Liver (tissue), 8 donors: ENCODE measurements at regions not wholly inside any gene's neighbourhood (a gene's known extent, or its start where the extent isn't known, plus 50 kb on each side); places are given as distances from the start of the nearest gene placed in this dataset.

Source experiments
- DNase-seq: peaks from one replicate; pipeline ENCODE4 v3.0.0-alpha.2; 2017; ENCODE audit warnings: low spot score
- H3K27ac ChIP-seq, 2 donors: one replicate each; pipeline ENCODE4 v1.7.0; 2013; ENCODE audit warnings: inconsistent platforms in 2 of 2, low read length in 2 of 2, control low read depth in 1 of 2, low read depth in 1 of 2, mild to moderate bottlenecking in 1 of 2
- H3K27me3 ChIP-seq, 4 donors: one replicate each; pipeline versions ENCODE4 v1.6.1 to v1.7.0; 2013; ENCODE audit warnings: low read length in 3 of 4, inconsistent platforms in 1 of 4, mild to moderate bottlenecking in 1 of 4, moderate library complexity in 1 of 4; ENCODE audit not compliant: control insufficient read depth in 4 of 4, insufficient read depth in 4 of 4
- H3K36me3 ChIP-seq, 4 donors: one replicate each; pipeline versions ENCODE4 v1.6.1 to v1.7.0; 2013; ENCODE audit warnings: low read length in 3 of 4, mild to moderate bottlenecking in 3 of 4, low read depth in 1 of 4, moderate library complexity in 1 of 4; ENCODE audit not compliant: control insufficient read depth in 4 of 4, insufficient read depth in 3 of 4
- H3K4me1 ChIP-seq, 4 donors: one replicate each; pipeline versions ENCODE4 v1.6.1 to v1.7.0; 2013; ENCODE audit warnings: low read length in 3 of 4, mild to moderate bottlenecking in 3 of 4, moderate library complexity in 1 of 4; ENCODE audit not compliant: control insufficient read depth in 4 of 4, insufficient read depth in 4 of 4
- H3K4me3 ChIP-seq, 3 donors: one replicate each; pipeline versions ENCODE4 v1.6.1 to v1.7.0; 2013; ENCODE audit warnings: low read length in 3 of 3, control low read depth in 1 of 3, low read depth in 1 of 3, mild to moderate bottlenecking in 1 of 3
- H3K9ac ChIP-seq, 2 donors: one replicate each; pipeline ENCODE4 v1.7.0; 2013; ENCODE audit warnings: low read length in 2 of 2, mild to moderate bottlenecking in 2 of 2, moderate library complexity in 2 of 2, control low read depth in 1 of 2, low read depth in 1 of 2
- H3K9me3 ChIP-seq, 4 donors: one replicate each; pipeline versions ENCODE4 v1.6.1 to v1.7.0; 2013; ENCODE audit warnings: low read length in 3 of 4; ENCODE audit not compliant: control insufficient read depth in 4 of 4
- EGR1 ChIP-seq, 2 donors: IDR thresholded peaks; 2 replicates each; pipeline ENCODE4 v1.6.1; 2016 to 2018; ENCODE audit warnings: antibody characterized with exemption in 2 of 2, low read depth in 2 of 2
- FOXA1 ChIP-seq: IDR thresholded peaks from 2 replicates; pipeline ENCODE4 v1.6.1; 2016; ENCODE audit warnings: antibody characterized with exemption
- FOXA2 ChIP-seq: IDR thresholded peaks from 2 replicates; pipeline ENCODE4 v1.6.1; 2016; ENCODE audit warnings: antibody characterized with exemption
- GABPA ChIP-seq, 2 donors: IDR thresholded peaks in 1 of 2; conservative IDR thresholded peaks in 1 of 2; 2 replicates each; pipeline ENCODE4 v1.6.1; 2016; ENCODE audit warnings: antibody characterized with exemption in 2 of 2, mild to moderate bottlenecking in 1 of 2, moderate library complexity in 1 of 2
- HNF4A ChIP-seq, 2 donors: conservative IDR thresholded peaks; 2 replicates each; pipeline ENCODE4 v1.6.1; 2016; ENCODE audit warnings: antibody characterized with exemption in 2 of 2, mild to moderate bottlenecking in 2 of 2
- HNF4G ChIP-seq: IDR thresholded peaks from 2 replicates; pipeline ENCODE4 v1.6.1; 2016; ENCODE audit warnings: antibody characterized with exemption
- JUND ChIP-seq, 2 donors: IDR thresholded peaks; 2 replicates each; pipeline ENCODE4 v1.6.1; 2016; ENCODE audit warnings: antibody characterized with exemption in 2 of 2
- NR2F2 ChIP-seq: IDR thresholded peaks from 2 replicates; pipeline ENCODE4 v1.6.1; 2016; ENCODE audit warnings: antibody characterized with exemption
- RAD21 ChIP-seq, 2 donors: IDR thresholded peaks; 2 replicates each; pipeline ENCODE4 v1.6.1; 2016; ENCODE audit warnings: antibody characterized with exemption in 2 of 2, mild to moderate bottlenecking in 2 of 2
- RXRA ChIP-seq, 2 donors: IDR thresholded peaks; 2 replicates each; pipeline ENCODE4 v1.6.1; 2017 to 2018; ENCODE audit warnings: antibody characterized with exemption in 2 of 2, mild to moderate bottlenecking in 1 of 2
- SP1 ChIP-seq: IDR thresholded peaks from 2 replicates; pipeline ENCODE4 v1.6.1; 2018; ENCODE audit warnings: antibody characterized with exemption, mild to moderate bottlenecking
- TAF1 ChIP-seq: conservative IDR thresholded peaks from 2 replicates; pipeline ENCODE4 v1.6.1; 2016; ENCODE audit warnings: antibody characterized with exemption, mild to moderate bottlenecking
- YY1 ChIP-seq: IDR thresholded peaks from 2 replicates; pipeline ENCODE4 v1.6.1; 2016; ENCODE audit warnings: antibody characterized with exemption, mild to moderate bottlenecking
- WGBS: extraction: QIAGEN DNeasy Blood & Tissue Kit; methylation state at CpG from one replicate; pipeline ENCODE4 v1.1.7; 2013; 5-methylcytosine and 5-hydroxymethylcytosine counted together
- TF ChIP-seq, protein P1 (sequence below): IDR thresholded peaks from 2 replicates; pipeline ENCODE4 v1.6.1; 2016; ENCODE audit warnings: antibody characterized with exemption, mild to moderate bottlenecking
- TF ChIP-seq, protein P2 (sequence below): IDR thresholded peaks from 2 replicates; pipeline ENCODE4 v1.6.1; 2016; ENCODE audit warnings: antibody characterized with exemption
- TF ChIP-seq, protein P3 (sequence below): fragments of 150-350 bp; IDR thresholded peaks from 2 replicates; pipeline ENCODE4 v1.5.1; 2017; ENCODE audit warnings: improper control_type of control experiment, low read depth, low read length; ENCODE audit not compliant: missing input control
- TF ChIP-seq, protein P4 (sequence below): IDR thresholded peaks from 2 replicates; pipeline ENCODE4 v1.6.1; 2016; ENCODE audit warnings: antibody characterized with exemption
- TF ChIP-seq, protein P5 (sequence below): IDR thresholded peaks from 2 replicates; pipeline ENCODE4 v1.6.1; 2016; ENCODE audit warnings: antibody characterized with exemption
- donor health status: healthy.
- donor health status: healthy.
- donor health status: healthy.
- donor health status: healthy.
- donor health status: healthy.

DNA sequence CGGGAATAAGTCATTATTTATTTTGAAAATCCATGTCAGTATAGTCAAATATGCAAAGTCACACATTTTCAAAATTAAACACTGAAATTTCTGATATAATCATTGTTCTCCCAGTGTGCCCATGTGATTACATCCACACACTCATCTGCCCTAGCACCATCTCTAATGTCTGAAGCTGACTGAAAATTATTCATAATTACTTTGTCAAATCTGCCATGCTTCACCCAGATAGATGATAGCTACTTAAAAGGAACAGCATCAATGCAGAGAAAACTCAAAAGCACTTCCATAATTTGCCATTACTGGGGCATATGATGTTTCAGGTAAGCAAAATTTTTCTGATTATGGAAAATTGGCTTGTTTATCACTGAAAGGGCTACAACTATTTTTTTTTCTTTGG is 1433.3 kb upstream of the IGFBP7 start:
- no peaks in the 10 kb centered on the region for H3K4me1 ChIP-seq
- no peak overlapping the region for H3K9ac ChIP-seq
- no peak for DNase-seq
- H3K27me3 ChIP-seq = peaks cover 0 to 4% (median 0%) of the 10 kb centered on the region in 4 donors
- H3K27ac ChIP-seq = no peak overlapping the region
- H3K9me3 ChIP-seq = no peaks in the 10 kb centered on the region
- 60% methylated on average over 1 of the region's 1 CpG for WGBS
- TF ChIP-seq, protein P1, sequence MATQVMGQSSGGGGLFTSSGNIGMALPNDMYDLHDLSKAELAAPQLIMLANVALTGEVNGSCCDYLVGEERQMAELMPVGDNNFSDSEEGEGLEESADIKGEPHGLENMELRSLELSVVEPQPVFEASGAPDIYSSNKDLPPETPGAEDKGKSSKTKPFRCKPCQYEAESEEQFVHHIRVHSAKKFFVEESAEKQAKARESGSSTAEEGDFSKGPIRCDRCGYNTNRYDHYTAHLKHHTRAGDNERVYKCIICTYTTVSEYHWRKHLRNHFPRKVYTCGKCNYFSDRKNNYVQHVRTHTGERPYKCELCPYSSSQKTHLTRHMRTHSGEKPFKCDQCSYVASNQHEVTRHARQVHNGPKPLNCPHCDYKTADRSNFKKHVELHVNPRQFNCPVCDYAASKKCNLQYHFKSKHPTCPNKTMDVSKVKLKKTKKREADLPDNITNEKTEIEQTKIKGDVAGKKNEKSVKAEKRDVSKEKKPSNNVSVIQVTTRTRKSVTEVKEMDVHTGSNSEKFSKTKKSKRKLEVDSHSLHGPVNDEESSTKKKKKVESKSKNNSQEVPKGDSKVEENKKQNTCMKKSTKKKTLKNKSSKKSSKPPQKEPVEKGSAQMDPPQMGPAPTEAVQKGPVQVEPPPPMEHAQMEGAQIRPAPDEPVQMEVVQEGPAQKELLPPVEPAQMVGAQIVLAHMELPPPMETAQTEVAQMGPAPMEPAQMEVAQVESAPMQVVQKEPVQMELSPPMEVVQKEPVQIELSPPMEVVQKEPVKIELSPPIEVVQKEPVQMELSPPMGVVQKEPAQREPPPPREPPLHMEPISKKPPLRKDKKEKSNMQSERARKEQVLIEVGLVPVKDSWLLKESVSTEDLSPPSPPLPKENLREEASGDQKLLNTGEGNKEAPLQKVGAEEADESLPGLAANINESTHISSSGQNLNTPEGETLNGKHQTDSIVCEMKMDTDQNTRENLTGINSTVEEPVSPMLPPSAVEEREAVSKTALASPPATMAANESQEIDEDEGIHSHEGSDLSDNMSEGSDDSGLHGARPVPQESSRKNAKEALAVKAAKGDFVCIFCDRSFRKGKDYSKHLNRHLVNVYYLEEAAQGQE = no peak
- no peak for TF ChIP-seq RXRA (IDR thresholded peaks at IDR 0.05)
- no peak for TF ChIP-seq YY1
- TF ChIP-seq, protein P2, sequence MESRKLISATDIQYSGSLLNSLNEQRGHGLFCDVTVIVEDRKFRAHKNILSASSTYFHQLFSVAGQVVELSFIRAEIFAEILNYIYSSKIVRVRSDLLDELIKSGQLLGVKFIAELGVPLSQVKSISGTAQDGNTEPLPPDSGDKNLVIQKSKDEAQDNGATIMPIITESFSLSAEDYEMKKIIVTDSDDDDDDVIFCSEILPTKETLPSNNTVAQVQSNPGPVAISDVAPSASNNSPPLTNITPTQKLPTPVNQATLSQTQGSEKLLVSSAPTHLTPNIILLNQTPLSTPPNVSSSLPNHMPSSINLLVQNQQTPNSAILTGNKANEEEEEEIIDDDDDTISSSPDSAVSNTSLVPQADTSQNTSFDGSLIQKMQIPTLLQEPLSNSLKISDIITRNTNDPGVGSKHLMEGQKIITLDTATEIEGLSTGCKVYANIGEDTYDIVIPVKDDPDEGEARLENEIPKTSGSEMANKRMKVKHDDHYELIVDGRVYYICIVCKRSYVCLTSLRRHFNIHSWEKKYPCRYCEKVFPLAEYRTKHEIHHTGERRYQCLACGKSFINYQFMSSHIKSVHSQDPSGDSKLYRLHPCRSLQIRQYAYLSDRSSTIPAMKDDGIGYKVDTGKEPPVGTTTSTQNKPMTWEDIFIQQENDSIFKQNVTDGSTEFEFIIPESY = no peak
- TF ChIP-seq HNF4G = no peak
- no peak for TF ChIP-seq FOXA1
- no peak for TF ChIP-seq TAF1
- TF ChIP-seq, protein P3, sequence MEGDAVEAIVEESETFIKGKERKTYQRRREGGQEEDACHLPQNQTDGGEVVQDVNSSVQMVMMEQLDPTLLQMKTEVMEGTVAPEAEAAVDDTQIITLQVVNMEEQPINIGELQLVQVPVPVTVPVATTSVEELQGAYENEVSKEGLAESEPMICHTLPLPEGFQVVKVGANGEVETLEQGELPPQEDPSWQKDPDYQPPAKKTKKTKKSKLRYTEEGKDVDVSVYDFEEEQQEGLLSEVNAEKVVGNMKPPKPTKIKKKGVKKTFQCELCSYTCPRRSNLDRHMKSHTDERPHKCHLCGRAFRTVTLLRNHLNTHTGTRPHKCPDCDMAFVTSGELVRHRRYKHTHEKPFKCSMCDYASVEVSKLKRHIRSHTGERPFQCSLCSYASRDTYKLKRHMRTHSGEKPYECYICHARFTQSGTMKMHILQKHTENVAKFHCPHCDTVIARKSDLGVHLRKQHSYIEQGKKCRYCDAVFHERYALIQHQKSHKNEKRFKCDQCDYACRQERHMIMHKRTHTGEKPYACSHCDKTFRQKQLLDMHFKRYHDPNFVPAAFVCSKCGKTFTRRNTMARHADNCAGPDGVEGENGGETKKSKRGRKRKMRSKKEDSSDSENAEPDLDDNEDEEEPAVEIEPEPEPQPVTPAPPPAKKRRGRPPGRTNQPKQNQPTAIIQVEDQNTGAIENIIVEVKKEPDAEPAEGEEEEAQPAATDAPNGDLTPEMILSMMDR = no peak
- TF ChIP-seq HNF4A (conservative IDR thresholded peaks at IDR 0.05) = no peak
- no peak for TF ChIP-seq JUND (IDR thresholded peaks at IDR 0.05)
- no peak for TF ChIP-seq RAD21 (IDR thresholded peaks at IDR 0.05)
- TF ChIP-seq NR2F2 = no peak
- TF ChIP-seq GABPA (IDR thresholded peaks at IDR 0.05 in 1 of 2, conservative IDR thresholded peaks at IDR 0.05 in 1 of 2) = no peak
- TF ChIP-seq FOXA2 = no peak
- TF ChIP-seq, protein P4, sequence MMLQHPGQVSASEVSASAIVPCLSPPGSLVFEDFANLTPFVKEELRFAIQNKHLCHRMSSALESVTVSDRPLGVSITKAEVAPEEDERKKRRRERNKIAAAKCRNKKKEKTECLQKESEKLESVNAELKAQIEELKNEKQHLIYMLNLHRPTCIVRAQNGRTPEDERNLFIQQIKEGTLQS = no peak
- TF ChIP-seq SP1 = no peak
- TF ChIP-seq, protein P5, sequence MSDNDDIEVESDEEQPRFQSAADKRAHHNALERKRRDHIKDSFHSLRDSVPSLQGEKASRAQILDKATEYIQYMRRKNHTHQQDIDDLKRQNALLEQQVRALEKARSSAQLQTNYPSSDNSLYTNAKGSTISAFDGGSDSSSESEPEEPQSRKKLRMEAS = no peak
- TF ChIP-seq EGR1 (IDR thresholded peaks at IDR 0.05; ENCODE audit: low read depth in 2 of 2) = no peak
- H3K4me3 ChIP-seq = no peak overlapping the region
- H3K36me3 ChIP-seq = no peaks in the 10 kb centered on the region
